IMR-90 (cell line): ENCODE measurements at regions not wholly inside any gene's neighbourhood (a gene's known extent, or its start where the extent isn't known, plus 50 kb on each side); places are given as distances from the start of the nearest gene placed in this dataset.

ENCODE experiments used
- ATAC-seq: fragments of 200-7000 bp; cut with Tn5 transposase; 2 replicates; pipeline ENCODE4 v1.9.1; 2020; ENCODE audit warnings: low read depth, mild to moderate bottlenecking, moderate library complexity
- BruUV-seq: library from RNA; stranded (reverse); fragments of 400-500 nt; replicated peaks from 2 replicates; lab custom pipeline; 2021; lab: Mats Ljungman, UMichigan
- CTCF ChIA-PET: fragments of 300-600 bp; formaldehyde crosslinking; extraction: SDS; loops from one replicate; lab custom pipeline; 2021; ENCODE audit warnings: antibody characterized with exemption; lab: Yijun Ruan, JAX
- POLR2A ChIA-PET: fragments of 300-600 bp; sonication (Branson Sonifier 250); formaldehyde crosslinking; loops from one replicate; lab custom pipeline; 2022; ENCODE audit warnings: antibody characterized with exemption; ENCODE audit not compliant: unreplicated experiment; lab: Charles Lee
- DNase-seq: peaks from one replicate; pipeline ENCODE4 v3.0.0; 2013
- H2AFZ ChIP-seq: replicated peaks from 2 replicates; pipeline ENCODE3; 2013; ENCODE audit warnings: low read length, mild to moderate bottlenecking; ENCODE audit not compliant: poor library complexity
- H2AK5ac ChIP-seq: 2 replicates; pipeline ENCODE4 v1.6.1; 2013; ENCODE audit warnings: low read depth, low read length, inconsistent platforms
- H2AK9ac ChIP-seq: replicated peaks from 2 replicates; pipeline ENCODE3; 2013; ENCODE audit warnings: mild to moderate bottlenecking, low read depth, low read length, moderate library complexity; ENCODE audit not compliant: poor library complexity
- H2BK120ac ChIP-seq: 2 replicates; pipeline ENCODE4 v1.6.1; 2013; ENCODE audit warnings: low read depth, low read length, inconsistent platforms
- H2BK15ac ChIP-seq: 3 replicates; pipeline ENCODE4 v1.6.1; 2013; ENCODE audit warnings: low read depth, low read length, inconsistent platforms
- H2BK20ac ChIP-seq: 2 replicates; pipeline ENCODE4 v1.6.1; 2013; ENCODE audit warnings: low read depth, mild to moderate bottlenecking, inconsistent platforms, low read length, moderate library complexity
- H2BK5ac ChIP-seq: 2 replicates; pipeline ENCODE4 v1.6.1; 2013; ENCODE audit warnings: mild to moderate bottlenecking, low read depth, low read length, inconsistent platforms; ENCODE audit not compliant: poor library complexity, severe bottlenecking
- H3K14ac ChIP-seq: replicated peaks from 2 replicates; pipeline ENCODE4 v1.6.1; 2013; ENCODE audit warnings: low read depth, low read length, inconsistent platforms
- H3K18ac ChIP-seq: 2 replicates; pipeline ENCODE4 v1.6.1; 2013; ENCODE audit warnings: low read depth, low read length, control low read depth
- H3K23ac ChIP-seq: 2 replicates; pipeline ENCODE4 v1.6.1; 2013; ENCODE audit warnings: low read depth, low read length, inconsistent platforms
- H3K27ac ChIP-seq: 2 replicates; pipeline ENCODE4 v1.5.1; 2013; ENCODE audit warnings: mild to moderate bottlenecking, control low read depth, low read length; ENCODE audit not compliant: insufficient read depth
- H3K27me3 ChIP-seq: 2 replicates; pipeline ENCODE4 v1.6.1; 2013; ENCODE audit warnings: low read length; ENCODE audit not compliant: control insufficient read depth, insufficient read depth
- H3K36me3 ChIP-seq: 2 replicates; pipeline ENCODE4 v1.6.1; 2013; ENCODE audit warnings: low read length, mixed read lengths; ENCODE audit not compliant: control insufficient read depth, insufficient read depth
- H3K4ac ChIP-seq: 2 replicates; pipeline ENCODE4 v1.6.1; 2013; ENCODE audit warnings: low read depth, low read length, inconsistent platforms
- H3K4me1 ChIP-seq: 2 replicates; pipeline ENCODE4 v1.6.1; 2013; ENCODE audit warnings: low read length, mixed read lengths; ENCODE audit not compliant: control insufficient read depth, insufficient read depth
- H3K4me2 ChIP-seq: 2 replicates; pipeline ENCODE4 v1.6.1; 2013; ENCODE audit warnings: low read depth, mild to moderate bottlenecking, control low read depth, low read length, moderate library complexity
- H3K4me3 ChIP-seq: 2 replicates; pipeline ENCODE4 v1.5.1; 2013; ENCODE audit warnings: low read depth, mild to moderate bottlenecking, control low read depth, low read length, moderate library complexity; ENCODE audit not compliant: insufficient read depth
- H3K56ac ChIP-seq: 2 replicates; pipeline ENCODE4 v1.6.1; 2013; ENCODE audit warnings: low read length, inconsistent platforms; ENCODE audit not compliant: insufficient read depth; ENCODE audit errors: extremely low read depth
- H3K79me1 ChIP-seq, 2 experiments: 2 replicates each; pipeline ENCODE4 v1.6.1; 2013; ENCODE audit warnings: low read length in 2 of 2, inconsistent platforms in 1 of 2, low read depth in 1 of 2
- H3K9ac ChIP-seq: 2 replicates; pipeline ENCODE4 v1.6.1; 2013; ENCODE audit warnings: low read depth, low read length, control low read depth
- H3K9me1 ChIP-seq: 2 replicates; pipeline ENCODE4 v1.6.1; 2013; ENCODE audit warnings: low read length, inconsistent platforms; ENCODE audit not compliant: insufficient read depth
- H3K9me3 ChIP-seq: 2 replicates; pipeline ENCODE4 v1.6.1; 2013; ENCODE audit warnings: low read length; ENCODE audit not compliant: control insufficient read depth, insufficient read depth
- H4K20me1 ChIP-seq: 2 replicates; pipeline ENCODE4 v1.6.1; 2013; ENCODE audit warnings: low read length, inconsistent platforms; ENCODE audit not compliant: insufficient read depth
- H4K5ac ChIP-seq: 2 replicates; pipeline ENCODE4 v1.6.1; 2013; ENCODE audit warnings: mild to moderate bottlenecking, low read depth, low read length, control low read depth
- H4K8ac ChIP-seq, 2 experiments: 2 replicates each; pipeline ENCODE4 v1.6.1; 2013; ENCODE audit warnings: low read depth in 2 of 2, low read length in 2 of 2, control low read depth in 1 of 2, inconsistent platforms in 1 of 2
- H4K91ac ChIP-seq: 2 replicates; pipeline ENCODE4 v1.6.1; 2013; ENCODE audit warnings: low read depth, low read length, inconsistent platforms; ENCODE audit not compliant: insufficient read depth
- BHLHE40 ChIP-seq: fragments of 150-350 bp; IDR thresholded peaks from 2 replicates; pipeline ENCODE4 v1.6.1; 2016; ENCODE audit warnings: mild to moderate bottlenecking, low read depth, low read length
- CEBPB ChIP-seq: IDR thresholded peaks from 2 replicates; pipeline ENCODE4 v1.6.1; 2012; ENCODE audit warnings: low read depth, low read length, improper control_type of control experiment
- MAZ ChIP-seq: IDR thresholded peaks from 2 replicates; pipeline ENCODE4 v1.6.1; 2012; ENCODE audit warnings: low read depth, mild to moderate bottlenecking, low read length, improper control_type of control experiment, moderate library complexity, borderline replicate concordance
- MXI1 ChIP-seq: IDR thresholded peaks from 2 replicates; pipeline ENCODE4 v1.6.1; 2012; ENCODE audit warnings: low read depth, mild to moderate bottlenecking, low read length, moderate library complexity, borderline replicate concordance
- NFE2L2 ChIP-seq: fragments of 150-350 bp; IDR thresholded peaks from 2 replicates; pipeline ENCODE4 v1.6.1; 2016; ENCODE audit warnings: low read depth, mild to moderate bottlenecking, low read length
- RCOR1 ChIP-seq: IDR thresholded peaks from 2 replicates; pipeline ENCODE4 v1.6.1; 2012; ENCODE audit warnings: mild to moderate bottlenecking, low read length, improper control_type of control experiment; ENCODE audit not compliant: insufficient replicate concordance
- SMC3 ChIP-seq: fragments of 150-350 bp; IDR thresholded peaks from 2 replicates; pipeline ENCODE4 v1.6.1; 2016; ENCODE audit warnings: low read depth, mild to moderate bottlenecking, antibody characterized with exemption, low read length, moderate library complexity
- WGBS, 2 experiments: methylation state at CpG; one replicate each; pipeline versions ENCODE4 v1.1.5 to v1.1.7; 2013; ENCODE audit warnings: missing lambda C conversion rate in 2 of 2; ENCODE audit not compliant: insufficient read length in 1 of 2; ENCODE audit errors: extremely low coverage in 2 of 2; 5-methylcytosine and 5-hydroxymethylcytosine counted together
- dilution Hi-C: fragments of 300-500 bp; cut with HindIII; formaldehyde crosslinking; loops from one replicate; pipeline ENCODE4 v1.14.3; 2018; ENCODE audit warnings: low sequenced_read_pairs; ENCODE audit not compliant: unreplicated experiment
- in situ Hi-C: fragments of 300-500 bp; cut with MboI; formaldehyde crosslinking; loops from 3 replicates; pipeline ENCODE4 v1.14.3; 2019; ENCODE audit warnings: low sequenced_read_pairs, inconsistent platforms, mixed read lengths
- intact Hi-C: fragments of 100-400 bp; cut with micrococcal nuclease; formaldehyde crosslinking; loops from 2 replicates; pipeline ENCODE4 v1.10.0; 2022
- TF ChIP-seq, protein P1 (sequence below): fragments of 150-350 bp; IDR thresholded peaks from 2 replicates; pipeline ENCODE4 v1.6.1; 2017; ENCODE audit warnings: mild to moderate bottlenecking, antibody characterized with exemption, low read length, low read depth
- TF ChIP-seq, protein P2 (sequence below): conservative IDR thresholded peaks from 2 replicates; pipeline ENCODE4 v1.5.1; 2012; ENCODE audit warnings: mild to moderate bottlenecking, low read depth, low read length, improper control_type of control experiment
- TF ChIP-seq, protein P3 (sequence below): fragments of 150-350 bp; IDR thresholded peaks from 2 replicates; pipeline ENCODE4 v1.6.1; 2016; ENCODE audit warnings: low read depth, mild to moderate bottlenecking, low read length, moderate library complexity, borderline replicate concordance

DNA sequence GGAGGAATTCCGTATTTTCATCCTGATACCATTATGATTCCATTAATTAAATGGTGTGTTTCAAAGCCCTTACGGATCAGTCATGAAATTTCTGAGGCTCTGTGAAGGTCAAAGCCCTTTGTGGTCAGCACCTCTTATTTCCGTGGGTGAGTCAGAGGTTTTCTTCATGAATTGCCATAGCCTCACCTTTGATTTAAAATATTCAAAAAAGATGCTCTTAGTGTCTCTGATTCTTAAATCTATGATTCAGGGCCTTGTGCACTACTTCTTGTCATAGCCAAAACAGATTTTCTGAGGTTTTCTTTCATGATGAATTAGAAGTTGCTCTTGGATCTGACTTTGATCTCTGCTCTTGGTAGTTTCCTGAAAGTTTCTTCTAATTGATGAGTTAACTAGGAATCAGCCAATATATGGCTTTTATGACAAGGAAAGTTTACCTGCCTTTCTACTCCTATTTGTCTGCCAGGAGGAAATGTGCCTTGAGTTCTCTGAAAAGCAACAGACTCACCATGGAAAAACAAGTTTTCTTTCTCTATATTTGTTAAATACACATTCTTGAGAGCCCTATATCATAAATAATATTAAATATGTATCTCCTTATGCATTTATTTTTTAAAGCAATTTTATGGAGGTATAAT lies 613.0 kb downstream of the UTRN start (continued):
- TF ChIP-seq, protein P1, sequence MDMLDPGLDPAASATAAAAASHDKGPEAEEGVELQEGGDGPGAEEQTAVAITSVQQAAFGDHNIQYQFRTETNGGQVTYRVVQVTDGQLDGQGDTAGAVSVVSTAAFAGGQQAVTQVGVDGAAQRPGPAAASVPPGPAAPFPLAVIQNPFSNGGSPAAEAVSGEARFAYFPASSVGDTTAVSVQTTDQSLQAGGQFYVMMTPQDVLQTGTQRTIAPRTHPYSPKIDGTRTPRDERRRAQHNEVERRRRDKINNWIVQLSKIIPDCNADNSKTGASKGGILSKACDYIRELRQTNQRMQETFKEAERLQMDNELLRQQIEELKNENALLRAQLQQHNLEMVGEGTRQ = no peak

DNA sequence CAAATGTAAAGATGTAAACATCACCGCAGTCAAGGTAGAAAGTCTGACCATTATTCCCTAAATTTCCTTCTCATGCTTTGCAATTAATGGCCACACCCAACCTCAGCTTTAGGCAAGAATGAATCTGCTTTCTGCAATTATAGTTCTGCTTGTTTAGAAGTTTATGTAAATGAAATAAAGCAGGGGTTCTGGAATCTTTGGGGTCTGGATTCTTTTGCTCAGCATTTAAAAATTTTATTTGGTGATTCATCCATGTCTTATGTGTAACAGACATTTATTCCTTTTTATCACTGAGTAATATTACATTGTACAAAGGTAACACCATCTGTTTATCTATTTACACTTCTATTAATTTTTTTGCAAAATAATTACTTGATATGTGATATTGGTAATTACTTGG lies 613.6 kb downstream of the UTRN start:
- Histone ChIP-seq H2AFZ (no peak overlapping the region), H3K27ac (no peak overlapping the region), H3K9me3 (no peaks in the 10 kb centered on the region), H3K18ac (peak overlapping the region; percentile 91; the same call in 1 of the 2 replicates), H3K27me3 (no peaks in the 10 kb centered on the region), H3K23ac (peak overlapping the region; percentile 82; the same call in 1 of the 2 replicates), H3K79me1 (no peaks in the 10 kb centered on the region), H3K56ac (no peak overlapping the region), H4K20me1 (no peaks in the 10 kb centered on the region), H2BK15ac (peak overlapping the region; percentile 97; the same call in 1 of the 3 replicates), H3K4ac (peak overlapping the region; percentile 81; the same call in 1 of the 2 replicates), H3K9ac (no peak overlapping the region), H4K5ac (peak overlapping the region; percentile 71; the same call in 1 of the 2 replicates), H2AK9ac (no peak overlapping the region), H3K4me3 (no peak overlapping the region), H4K8ac (peak overlapping the region; percentile 53 to 88; a peak in 3 of 4 replicates), H2BK20ac (peak overlapping the region; percentile 92; the same call in 1 of the 2 replicates), H3K9me1 (peaks cover 3% of the 10 kb centered on the region; the same call in 1 of the 2 replicates), H4K91ac (peak overlapping the region; percentile 76), H3K4me1 (peaks cover 5% of the 10 kb centered on the region), H2BK5ac (peak overlapping the region; percentile 89), H2BK120ac (peak overlapping the region; percentile 96), H3K4me2 (no peak overlapping the region), H3K36me3 (no peaks in the 10 kb centered on the region), H2AK5ac (no peak overlapping the region), H3K14ac (peak overlapping the region; percentile 83; the same call in 1 of the 2 replicates)
- in situ Hi-C loops = no loop called here
- ChIA-PET CTCF (no interaction called here), POLR2A (no interaction called here)
- dilution Hi-C loops = no loop called here
- DNase-seq (no peak), ATAC-seq (no peak)
- intact Hi-C loops = no loop called here
- BruUV-seq = no TSS peak
- WGBS, 2 experiments = no CpG with 5 or more reads among the region's 1 CpG
- TF ChIP-seq, protein P2, sequence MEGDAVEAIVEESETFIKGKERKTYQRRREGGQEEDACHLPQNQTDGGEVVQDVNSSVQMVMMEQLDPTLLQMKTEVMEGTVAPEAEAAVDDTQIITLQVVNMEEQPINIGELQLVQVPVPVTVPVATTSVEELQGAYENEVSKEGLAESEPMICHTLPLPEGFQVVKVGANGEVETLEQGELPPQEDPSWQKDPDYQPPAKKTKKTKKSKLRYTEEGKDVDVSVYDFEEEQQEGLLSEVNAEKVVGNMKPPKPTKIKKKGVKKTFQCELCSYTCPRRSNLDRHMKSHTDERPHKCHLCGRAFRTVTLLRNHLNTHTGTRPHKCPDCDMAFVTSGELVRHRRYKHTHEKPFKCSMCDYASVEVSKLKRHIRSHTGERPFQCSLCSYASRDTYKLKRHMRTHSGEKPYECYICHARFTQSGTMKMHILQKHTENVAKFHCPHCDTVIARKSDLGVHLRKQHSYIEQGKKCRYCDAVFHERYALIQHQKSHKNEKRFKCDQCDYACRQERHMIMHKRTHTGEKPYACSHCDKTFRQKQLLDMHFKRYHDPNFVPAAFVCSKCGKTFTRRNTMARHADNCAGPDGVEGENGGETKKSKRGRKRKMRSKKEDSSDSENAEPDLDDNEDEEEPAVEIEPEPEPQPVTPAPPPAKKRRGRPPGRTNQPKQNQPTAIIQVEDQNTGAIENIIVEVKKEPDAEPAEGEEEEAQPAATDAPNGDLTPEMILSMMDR = no peak
- no peak for TF ChIP-seq SMC3
- TF ChIP-seq CEBPB = no peak
- no peak for TF ChIP-seq MXI1
- TF ChIP-seq, protein P3, sequence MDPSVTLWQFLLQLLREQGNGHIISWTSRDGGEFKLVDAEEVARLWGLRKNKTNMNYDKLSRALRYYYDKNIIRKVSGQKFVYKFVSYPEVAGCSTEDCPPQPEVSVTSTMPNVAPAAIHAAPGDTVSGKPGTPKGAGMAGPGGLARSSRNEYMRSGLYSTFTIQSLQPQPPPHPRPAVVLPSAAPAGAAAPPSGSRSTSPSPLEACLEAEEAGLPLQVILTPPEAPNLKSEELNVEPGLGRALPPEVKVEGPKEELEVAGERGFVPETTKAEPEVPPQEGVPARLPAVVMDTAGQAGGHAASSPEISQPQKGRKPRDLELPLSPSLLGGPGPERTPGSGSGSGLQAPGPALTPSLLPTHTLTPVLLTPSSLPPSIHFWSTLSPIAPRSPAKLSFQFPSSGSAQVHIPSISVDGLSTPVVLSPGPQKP = no peak
- TF ChIP-seq, protein P1 = no peak
- TF ChIP-seq MAZ = no peak
- no peak for TF ChIP-seq BHLHE40
- no peak for TF ChIP-seq RCOR1
- TF ChIP-seq NFE2L2 = no peak
